ENCODE measurements at regions not wholly inside any gene's neighbourhood (a gene's known extent, or its start where the extent isn't known, plus 50 kb on each side); places are given as distances from the start of the nearest gene placed in this dataset.

DNA sequence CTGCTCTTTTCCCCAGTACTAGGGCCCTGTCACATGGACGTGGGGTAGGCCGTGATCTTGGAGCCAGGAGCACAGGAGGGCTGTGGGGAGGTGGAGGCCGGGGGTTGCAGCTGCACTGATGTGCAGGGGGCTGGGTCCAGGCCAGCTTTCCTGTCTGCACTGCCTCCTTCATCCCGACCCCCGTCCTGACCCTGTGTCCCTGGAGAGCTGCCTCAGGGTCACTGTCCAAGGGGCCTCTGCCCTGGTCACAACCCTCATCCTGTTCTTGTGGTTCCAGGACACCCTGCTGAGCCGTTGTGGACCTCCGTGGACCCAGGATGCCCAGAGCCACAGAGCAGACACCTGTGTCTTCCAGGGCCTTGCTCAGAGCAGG is 91.7 kb upstream of the ADRA2C start:
- Mint-ChIP-seq H3K27ac (no peak overlapping the region), H3K36me3 (ENCODE audit: low read depth) (no peaks in the 10 kb centered on the region), H3K4me3 (no peak overlapping the region), H3K27me3 (peaks cover 27% of the 10 kb centered on the region), H3K4me1 (peaks cover 3% of the 10 kb centered on the region)
- no peaks in the 10 kb centered on the region for H3K9me3 ChIP-seq (ENCODE audit: control insufficient read depth, low read length, poor library complexity, severe bottlenecking)
- DNase-seq (no peak), ATAC-seq (no peak)

DNA sequence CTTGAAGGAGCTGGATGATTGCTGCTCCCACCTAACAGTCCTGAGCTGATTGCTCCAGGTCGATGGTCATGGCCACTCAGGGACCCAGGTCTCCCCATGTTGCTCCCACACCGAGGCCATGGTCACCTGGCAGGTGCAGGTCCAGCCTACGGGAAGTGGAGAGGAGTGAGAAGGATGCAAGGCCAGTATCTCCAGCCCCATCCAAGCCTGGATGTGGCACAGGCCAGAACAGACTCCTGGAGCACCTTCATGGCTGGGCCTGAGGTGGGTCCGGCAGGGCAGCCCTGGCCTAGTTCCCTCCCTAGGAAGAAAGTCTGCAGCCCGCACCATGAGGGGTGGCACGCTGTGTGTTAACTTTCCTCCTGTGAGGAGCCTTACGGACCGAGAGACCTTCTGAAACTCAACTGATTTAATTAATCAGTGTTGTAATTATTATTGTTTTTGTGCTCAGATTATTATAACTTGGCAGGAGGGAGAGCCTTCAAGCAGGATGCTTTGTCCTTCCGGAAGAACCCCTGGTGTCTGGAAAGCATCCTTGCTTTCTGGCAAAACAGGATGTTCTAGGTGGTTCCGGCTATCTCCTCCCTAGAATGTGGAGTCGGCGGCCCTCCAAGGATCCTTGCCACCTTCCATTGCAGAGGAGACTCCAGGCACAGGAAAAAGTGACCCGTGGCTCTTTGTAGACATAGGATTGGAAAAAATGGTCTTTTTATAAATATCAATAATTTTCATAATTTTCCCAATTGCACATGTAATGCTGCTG is 92.3 kb upstream of the ADRA2C start:
- no peak overlapping the region for H3K4me3 Mint-ChIP-seq
- H3K4me1 Mint-ChIP-seq, result peaks cover 3% of the 10 kb centered on the region
- H3K9me3 ChIP-seq (ENCODE audit: control insufficient read depth, low read length, poor library complexity, severe bottlenecking), result no peaks in the 10 kb centered on the region
- no peak for ATAC-seq
- no peak overlapping the region for H3K27ac Mint-ChIP-seq
- H3K27me3 Mint-ChIP-seq, result peaks cover 27% of the 10 kb centered on the region
- no peaks in the 10 kb centered on the region for H3K36me3 Mint-ChIP-seq (ENCODE audit: low read depth)
- DNase-seq, result no peak

DNA sequence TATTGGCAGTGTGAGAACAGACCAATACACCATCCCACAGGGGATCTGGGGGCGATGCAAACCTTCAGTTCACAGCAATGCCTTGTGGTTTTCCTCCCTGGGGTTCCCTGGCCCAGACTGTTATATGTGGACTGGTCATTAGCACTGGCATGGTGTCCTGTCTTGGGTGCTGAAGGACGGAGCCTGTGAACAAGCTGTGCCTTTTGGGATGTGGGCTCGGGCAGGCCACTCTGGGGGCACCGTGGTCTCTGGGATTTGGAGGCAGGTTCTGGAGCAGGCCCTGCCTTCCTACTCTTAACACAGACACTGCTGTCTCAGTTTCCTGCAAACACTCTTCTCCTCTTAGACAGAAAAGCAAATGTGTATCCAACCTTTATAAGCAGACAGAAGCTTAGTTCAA is 93.0 kb upstream of the ADRA2C start:
- H3K36me3 Mint-ChIP-seq (ENCODE audit: low read depth), result no peaks in the 10 kb centered on the region
- DNase-seq (no peak), ATAC-seq (no peak)
- H3K4me3 Mint-ChIP-seq, result no peak overlapping the region
- H3K27me3 Mint-ChIP-seq, result peaks cover 27% of the 10 kb centered on the region
- H3K4me1 Mint-ChIP-seq, result peaks cover 3% of the 10 kb centered on the region
- H3K27ac Mint-ChIP-seq, result no peak overlapping the region
- H3K9me3 ChIP-seq (ENCODE audit: control insufficient read depth, low read length, poor library complexity, severe bottlenecking), result no peaks in the 10 kb centered on the region

DNA sequence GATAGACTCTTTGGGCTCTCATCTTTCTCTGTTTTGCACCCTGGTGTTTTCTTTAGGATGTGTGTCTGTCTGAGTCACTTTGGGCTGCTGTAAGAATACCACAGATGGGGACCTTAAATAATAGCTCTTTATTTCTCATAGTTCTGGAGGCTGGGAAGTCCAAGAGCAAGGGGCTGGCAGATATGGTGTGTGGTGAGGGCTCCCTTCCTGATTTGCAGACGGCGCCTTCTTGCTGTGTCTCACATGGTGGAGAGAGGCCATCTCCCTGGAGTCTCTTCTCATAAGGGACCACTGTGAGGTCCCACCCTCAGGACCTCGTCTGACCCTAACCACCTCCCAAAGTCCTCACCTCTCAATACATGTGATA is 93.7 kb upstream of the ADRA2C start:
- Mint-ChIP-seq H3K4me3 (no peak overlapping the region), H3K36me3 (ENCODE audit: low read depth) (no peaks in the 10 kb centered on the region), H3K27me3 (peaks cover 25% of the 10 kb centered on the region), H3K4me1 (peaks cover 3% of the 10 kb centered on the region), H3K27ac (no peak overlapping the region)
- ATAC-seq, result no peak
- H3K9me3 ChIP-seq (ENCODE audit: control insufficient read depth, low read length, poor library complexity, severe bottlenecking), result no peaks in the 10 kb centered on the region
- no peak for DNase-seq

DNA sequence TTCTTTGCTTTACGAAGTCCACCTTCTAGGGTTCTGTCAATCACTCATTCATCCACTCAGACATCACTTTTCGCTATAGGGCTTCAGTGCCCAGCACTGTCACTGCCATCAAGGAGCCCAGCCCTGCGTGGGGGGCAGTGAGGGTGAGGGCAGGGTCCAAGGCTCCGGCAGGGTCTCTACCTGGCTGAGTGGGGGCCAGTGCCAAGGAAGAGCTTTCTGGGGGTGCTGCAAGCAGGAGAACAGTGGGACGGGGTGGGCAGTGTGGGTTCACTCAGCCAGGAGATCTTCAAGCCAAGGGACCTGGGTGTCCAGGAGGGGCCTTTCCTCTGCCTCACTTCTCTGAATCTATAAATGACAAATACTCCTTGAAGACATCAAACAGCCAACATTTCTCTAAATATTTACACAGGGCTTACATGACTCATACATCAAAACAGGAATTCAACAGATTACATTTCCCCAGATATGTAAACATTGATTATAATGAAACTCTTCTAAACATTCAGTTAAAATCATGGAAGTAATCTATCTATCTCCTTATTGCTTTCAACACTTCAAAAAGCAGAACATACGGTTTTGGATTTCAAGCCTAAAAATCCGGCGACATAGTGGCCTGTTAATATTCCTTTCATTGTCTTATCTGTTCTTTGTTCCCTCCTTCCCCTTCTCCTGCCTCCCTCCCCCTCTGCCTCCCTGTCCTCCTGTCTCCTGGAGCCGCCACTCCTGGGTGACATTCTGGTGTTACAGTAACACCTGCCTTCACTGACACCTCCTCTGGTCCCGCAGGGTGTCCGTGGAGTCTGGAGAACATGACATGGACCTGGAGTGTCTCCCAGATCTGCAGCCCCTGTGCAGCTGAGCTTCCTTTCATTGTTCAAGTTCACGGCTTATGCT is 94.4 kb upstream of the ADRA2C start:
- no peaks in the 10 kb centered on the region for H3K9me3 ChIP-seq (ENCODE audit: control insufficient read depth, low read length, poor library complexity, severe bottlenecking)
- no peak for DNase-seq
- Mint-ChIP-seq H3K36me3 (ENCODE audit: low read depth) (no peaks in the 10 kb centered on the region), H3K4me3 (no peak overlapping the region), H3K27me3 (peaks cover 18% of the 10 kb centered on the region), H3K27ac (no peak overlapping the region), H3K4me1 (peaks cover 3% of the 10 kb centered on the region)
- no peak for ATAC-seq

DNA sequence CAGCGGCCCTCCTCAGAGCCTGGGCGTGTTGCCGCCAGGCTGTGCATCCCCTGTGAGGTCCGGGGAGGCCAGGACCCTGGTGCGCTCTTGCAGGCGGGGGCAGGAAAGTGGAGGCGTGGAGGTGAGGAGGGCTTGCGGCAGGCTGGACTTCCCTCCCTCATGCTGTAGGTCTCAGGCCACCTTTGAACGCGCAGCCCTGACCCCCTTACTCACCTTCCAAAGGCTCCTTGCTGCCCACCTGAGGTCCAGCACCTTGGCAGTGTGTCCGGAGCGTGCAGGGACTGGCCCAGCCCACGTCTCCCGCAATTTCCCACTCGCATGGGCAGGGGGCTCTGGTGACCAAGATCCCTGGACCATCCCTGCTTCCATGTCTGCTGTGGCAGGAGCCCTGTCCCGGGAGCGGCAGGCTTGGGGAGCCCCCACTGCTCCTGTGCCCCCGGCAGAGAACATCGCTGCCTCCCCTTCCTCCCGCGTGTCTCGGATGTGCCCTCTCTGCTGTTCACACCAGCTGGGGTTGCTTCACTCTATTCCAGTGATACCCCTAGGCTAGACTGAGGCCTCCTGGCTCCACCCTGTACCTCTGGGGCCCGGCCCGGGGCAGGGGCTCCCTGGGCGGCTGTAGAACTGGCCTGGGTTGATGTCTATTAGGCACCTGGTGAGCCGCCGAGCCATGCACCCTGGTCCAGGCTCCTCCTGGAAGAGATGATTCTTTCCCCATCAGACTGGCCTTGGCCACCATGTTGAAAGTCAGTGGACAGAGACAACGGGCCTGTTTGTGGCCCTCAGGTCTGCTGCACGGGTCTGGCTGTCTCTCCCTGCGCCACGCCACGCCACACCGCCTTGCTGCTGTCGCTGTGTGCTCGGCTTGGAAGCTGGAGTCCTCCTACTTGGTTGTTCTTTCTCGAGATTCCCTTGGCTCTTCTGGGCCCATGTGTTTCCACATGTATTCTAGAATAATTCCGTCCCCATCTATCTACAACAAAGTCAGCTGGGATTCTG is 95.4 kb upstream of the ADRA2C start:
- Mint-ChIP-seq H3K4me1 (no peaks in the 10 kb centered on the region), H3K36me3 (ENCODE audit: low read depth) (no peaks in the 10 kb centered on the region), H3K27ac (no peak overlapping the region), H3K27me3 (peaks cover 11% of the 10 kb centered on the region), H3K4me3 (no peak overlapping the region)
- no peaks in the 10 kb centered on the region for H3K9me3 ChIP-seq (ENCODE audit: control insufficient read depth, low read length, poor library complexity, severe bottlenecking)
- DNase-seq, result no peak
- no peak for ATAC-seq

DNA sequence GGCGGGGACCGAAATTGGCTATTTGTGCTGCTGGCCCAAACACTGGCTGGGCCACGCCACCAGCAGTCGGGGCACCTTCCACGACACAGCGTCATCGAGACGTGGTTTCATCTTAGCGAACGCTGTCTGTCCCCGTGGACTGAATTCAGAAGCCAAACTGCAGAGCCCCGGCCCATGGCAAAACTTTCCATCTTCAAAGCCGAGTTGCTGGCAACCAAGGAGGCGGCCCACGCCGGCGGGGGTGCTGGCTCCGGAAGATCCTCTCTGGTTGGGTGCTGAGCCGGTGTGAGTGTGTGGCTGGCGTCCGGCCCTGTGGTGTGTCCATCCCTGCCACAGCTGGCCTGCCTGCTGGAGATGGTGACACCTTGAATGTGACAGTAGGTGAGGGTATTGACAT is 96.6 kb upstream of the ADRA2C start:
- no peaks in the 10 kb centered on the region for H3K9me3 ChIP-seq (ENCODE audit: control insufficient read depth, low read length, poor library complexity, severe bottlenecking)
- DNase-seq (no peak), ATAC-seq (no peak)
- no peaks in the 10 kb centered on the region for H3K36me3 Mint-ChIP-seq (ENCODE audit: low read depth)
- no peaks in the 10 kb centered on the region for H3K4me1 Mint-ChIP-seq
- no peak overlapping the region for H3K27ac Mint-ChIP-seq
- H3K27me3 Mint-ChIP-seq, result peaks cover 9% of the 10 kb centered on the region
- no peak overlapping the region for H3K4me3 Mint-ChIP-seq

DNA sequence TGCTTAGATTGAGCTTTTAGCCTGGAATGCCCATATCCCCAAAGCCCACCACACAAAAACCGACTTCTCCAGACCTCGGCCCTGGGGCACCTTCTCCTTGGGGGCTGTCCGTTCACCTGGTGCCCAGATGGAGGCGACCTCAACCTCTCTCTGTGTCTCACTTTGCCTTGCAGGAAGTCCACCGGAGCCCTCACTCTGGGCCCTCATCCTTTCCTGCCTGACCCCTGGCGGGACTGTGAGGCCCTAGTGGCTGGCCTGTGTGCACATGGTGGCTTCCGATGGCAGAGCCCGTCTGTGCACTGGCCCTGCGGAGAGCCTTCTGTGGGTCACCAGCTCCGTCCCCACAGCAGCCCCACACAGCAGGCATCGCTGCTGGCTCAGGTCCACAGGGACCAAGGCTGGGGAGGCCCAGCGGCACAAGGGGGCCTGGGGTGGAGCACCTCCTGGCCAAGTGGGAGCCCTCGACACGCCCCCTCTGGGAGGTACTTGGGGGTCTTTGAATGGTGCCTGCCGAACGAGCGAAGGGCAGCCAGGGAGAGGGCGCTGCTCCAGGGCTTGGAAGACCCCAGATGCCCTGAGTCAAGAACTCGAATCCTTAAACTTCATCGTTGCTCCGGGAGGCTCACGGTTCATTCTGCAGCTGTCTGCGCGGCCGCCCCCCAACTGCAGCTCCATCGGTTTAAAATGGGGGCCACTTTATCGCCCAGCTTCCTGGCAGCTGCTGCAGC is 97.2 kb upstream of the ADRA2C start:
- no peak overlapping the region for H3K4me3 Mint-ChIP-seq
- no peaks in the 10 kb centered on the region for H3K4me1 Mint-ChIP-seq
- no peak for ATAC-seq
- no peaks in the 10 kb centered on the region for H3K9me3 ChIP-seq (ENCODE audit: control insufficient read depth, low read length, poor library complexity, severe bottlenecking)
- no peak for DNase-seq
- H3K27ac Mint-ChIP-seq, result no peak overlapping the region
- peaks cover 11% of the 10 kb centered on the region for H3K27me3 Mint-ChIP-seq
- no peaks in the 10 kb centered on the region for H3K36me3 Mint-ChIP-seq (ENCODE audit: low read depth)

DNA sequence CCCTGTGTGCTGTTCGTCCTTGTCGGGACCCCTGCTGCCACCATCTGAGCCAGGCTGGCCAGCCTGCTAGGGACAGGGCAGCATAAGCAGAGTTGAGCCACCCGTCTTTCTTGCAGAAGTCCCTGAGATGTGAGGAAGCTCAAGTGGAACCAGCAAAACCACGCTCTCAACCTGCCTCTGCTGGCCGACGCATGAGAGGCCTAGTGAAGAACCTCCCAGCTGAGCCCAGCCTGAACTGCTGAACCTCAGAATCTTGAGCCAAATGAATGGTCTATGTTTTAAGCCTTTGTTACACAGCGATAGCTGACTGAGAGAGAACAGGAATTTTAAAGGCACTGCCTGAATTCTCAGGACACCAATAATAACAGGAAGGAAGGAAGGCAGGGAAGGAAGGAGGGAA is 98.9 kb upstream of the ADRA2C start:
- no peak overlapping the region for H3K4me3 Mint-ChIP-seq
- H3K9me3 ChIP-seq (ENCODE audit: control insufficient read depth, low read length, poor library complexity, severe bottlenecking), result no peaks in the 10 kb centered on the region
- H3K4me1 Mint-ChIP-seq, result no peaks in the 10 kb centered on the region
- no peaks in the 10 kb centered on the region for H3K36me3 Mint-ChIP-seq (ENCODE audit: low read depth)
- DNase-seq (no peak), ATAC-seq (no peak)
- peaks cover 11% of the 10 kb centered on the region for H3K27me3 Mint-ChIP-seq
- H3K27ac Mint-ChIP-seq, result no peak overlapping the region

DNA sequence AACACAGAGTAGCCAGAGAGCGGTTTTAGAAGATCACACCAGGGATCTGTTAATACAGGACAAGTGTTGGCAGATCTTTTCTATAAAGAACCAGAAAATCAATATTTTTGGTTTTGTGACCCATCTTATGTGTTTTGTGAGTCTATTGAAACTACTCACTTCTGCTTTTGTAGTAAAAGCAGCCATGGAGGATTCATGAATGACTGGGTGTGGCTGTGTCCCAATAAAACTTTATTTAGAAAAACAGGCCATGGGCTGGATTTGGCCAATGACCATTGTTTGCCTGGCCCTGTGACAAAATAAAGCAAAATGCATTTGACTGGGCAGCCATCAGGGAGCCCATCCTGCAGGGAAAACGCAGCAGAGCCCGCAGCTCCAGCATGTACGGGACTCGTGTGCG is 99.9 kb upstream of the ADRA2C start:
- no peaks in the 10 kb centered on the region for H3K36me3 Mint-ChIP-seq (ENCODE audit: low read depth)
- ATAC-seq, result no peak
- no peaks in the 10 kb centered on the region for H3K4me1 Mint-ChIP-seq

DNA sequence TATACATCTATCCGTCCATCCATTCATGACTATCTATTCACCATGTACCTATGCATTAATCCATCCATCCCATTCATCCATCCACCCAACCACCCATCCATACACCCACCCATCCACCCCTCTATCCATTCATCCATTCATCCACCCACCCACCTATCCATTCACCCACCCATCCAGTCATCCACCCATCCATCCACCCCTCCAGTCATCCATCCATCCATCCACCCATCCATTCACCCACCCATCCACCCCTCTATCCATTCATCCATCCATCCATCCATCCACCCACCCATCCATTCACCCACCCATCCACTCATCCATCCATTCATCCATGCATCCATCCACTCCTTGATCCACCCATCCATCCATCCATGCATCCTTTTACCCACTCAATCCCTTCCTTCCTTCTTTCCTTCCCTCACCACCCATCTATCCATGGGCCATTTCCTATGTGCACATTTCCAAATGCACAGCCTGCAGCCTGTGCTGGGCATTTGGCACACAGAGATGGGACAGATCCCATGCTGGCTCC is 100.8 kb upstream of the ADRA2C start:
- no peaks in the 10 kb centered on the region for H3K9me3 ChIP-seq (ENCODE audit: control insufficient read depth, low read length, poor library complexity, severe bottlenecking)
- no peak for ATAC-seq
- no peak overlapping the region for H3K4me3 Mint-ChIP-seq
- no peaks in the 10 kb centered on the region for H3K4me1 Mint-ChIP-seq
- H3K27ac Mint-ChIP-seq, result no peak overlapping the region
- H3K36me3 Mint-ChIP-seq (ENCODE audit: low read depth), result no peaks in the 10 kb centered on the region
- no peak for DNase-seq
- H3K27me3 Mint-ChIP-seq, result peaks cover 16% of the 10 kb centered on the region

More for the DNA sequence above, 99.9 kb upstream of the ADRA2C start:
- H3K27ac Mint-ChIP-seq, result no peak overlapping the region
- DNase-seq, result no peak
- no peaks in the 10 kb centered on the region for H3K9me3 ChIP-seq (ENCODE audit: control insufficient read depth, low read length, poor library complexity, severe bottlenecking)
- H3K4me3 Mint-ChIP-seq, result no peak overlapping the region
- H3K27me3 Mint-ChIP-seq, result peaks cover 8% of the 10 kb centered on the region

DNA sequence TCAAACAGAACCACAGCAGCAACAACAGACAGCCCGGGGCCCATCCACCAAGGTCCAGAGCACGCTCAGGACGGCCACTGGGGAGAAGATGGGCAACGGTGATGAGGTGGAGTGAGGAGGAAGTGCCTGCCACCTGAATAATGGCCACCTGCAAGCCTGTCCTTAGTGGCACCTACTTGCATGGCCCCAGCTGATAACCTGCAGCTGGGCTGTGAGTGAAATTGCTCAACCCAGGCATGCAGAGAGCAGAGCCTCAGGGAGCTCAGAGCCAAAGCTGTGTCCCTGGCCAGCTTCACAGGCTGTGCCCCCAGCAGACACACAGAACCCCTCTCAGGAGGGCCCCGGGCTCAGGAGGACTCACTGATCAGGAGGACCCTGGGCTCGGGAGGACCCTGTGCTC is 102.4 kb upstream of the ADRA2C start:
- H3K4me3 Mint-ChIP-seq, result no peak overlapping the region
- no peaks in the 10 kb centered on the region for H3K4me1 Mint-ChIP-seq
- H3K9me3 ChIP-seq (ENCODE audit: control insufficient read depth, low read length, poor library complexity, severe bottlenecking), result no peaks in the 10 kb centered on the region
- ATAC-seq (no peak), DNase-seq (no peak)
- peaks cover 27% of the 10 kb centered on the region for H3K27me3 Mint-ChIP-seq
- no peak overlapping the region for H3K27ac Mint-ChIP-seq
- H3K36me3 Mint-ChIP-seq (ENCODE audit: low read depth), result no peaks in the 10 kb centered on the region

Data from T-helper 17 cell (primary cell).